H9 (cell line): ENCODE measurements at regions not wholly inside any gene's neighbourhood (a gene's known extent, or its start where the extent isn't known, plus 50 kb on each side); places are given as distances from the start of the nearest gene placed in this dataset.

Source experiments
- DNase-seq: peaks from one replicate; pipeline ENCODE4 v3.0.0-alpha.2; 2017
- H2AFZ ChIP-seq: one replicate; pipeline ENCODE4 v1.6.1; 2013; ENCODE audit warnings: mild to moderate bottlenecking, low read length, control low read depth, moderate library complexity
- H2AK5ac ChIP-seq: 2 replicates; pipeline ENCODE4 v1.6.1; 2013; ENCODE audit warnings: low read length, control low read depth, mixed read lengths; ENCODE audit not compliant: insufficient read length
- H2BK120ac ChIP-seq: one replicate; pipeline ENCODE4 v1.6.1; 2013; ENCODE audit warnings: low read depth, mild to moderate bottlenecking, low read length, control low read depth, inconsistent platforms; ENCODE audit not compliant: poor library complexity, severe bottlenecking
- H2BK12ac ChIP-seq: 2 replicates; pipeline ENCODE4 v1.6.1; 2013; ENCODE audit warnings: low read length, control low read depth, mixed read lengths, low read depth; ENCODE audit not compliant: insufficient read length
- H2BK15ac ChIP-seq: 2 replicates; pipeline ENCODE4 v1.6.1; 2013; ENCODE audit warnings: low read depth, low read length, control low read depth
- H2BK20ac ChIP-seq: one replicate; pipeline ENCODE4 v1.6.1; 2013; ENCODE audit warnings: low read depth, mild to moderate bottlenecking, low read length, control low read depth, inconsistent platforms; ENCODE audit not compliant: poor library complexity, severe bottlenecking
- H2BK5ac ChIP-seq: 2 replicates; pipeline ENCODE4 v1.6.1; 2013; ENCODE audit warnings: low read length, control low read depth, mixed read lengths; ENCODE audit not compliant: insufficient read length
- H3K14ac ChIP-seq: 2 replicates; pipeline ENCODE4 v1.6.1; 2013; ENCODE audit warnings: low read length, control low read depth; ENCODE audit not compliant: insufficient read depth
- H3K18ac ChIP-seq: 2 replicates; pipeline ENCODE4 v1.6.1; 2013; ENCODE audit warnings: low read depth, mild to moderate bottlenecking, mixed read lengths, low read length, control low read depth; ENCODE audit not compliant: insufficient read length
- H3K23ac ChIP-seq: 2 replicates; pipeline ENCODE4 v1.6.1; 2013; ENCODE audit warnings: low read length, control low read depth, mixed read lengths, low read depth; ENCODE audit not compliant: insufficient read length
- H3K23me2 ChIP-seq: 2 replicates; pipeline ENCODE4 v1.6.1; 2013; ENCODE audit warnings: low read depth, mild to moderate bottlenecking, mixed read lengths, low read length, control low read depth; ENCODE audit not compliant: insufficient read length, poor library complexity, severe bottlenecking
- H3K27ac ChIP-seq: 2 replicates; pipeline ENCODE4 v1.5.1; 2013; ENCODE audit warnings: low read length, control low read depth, mixed read lengths, low read depth; ENCODE audit not compliant: insufficient read length
- H3K27me3 ChIP-seq: 2 replicates; pipeline ENCODE4 v1.6.1; 2013; ENCODE audit warnings: low read length, control low read depth, inconsistent platforms; ENCODE audit not compliant: insufficient read depth
- H3K4ac ChIP-seq: 2 replicates; pipeline ENCODE4 v1.6.1; 2013; ENCODE audit warnings: low read depth, mild to moderate bottlenecking, control low read depth, inconsistent platforms, low read length, moderate library complexity
- H3K4me1 ChIP-seq: 2 replicates; pipeline ENCODE4 v1.6.1; 2013; ENCODE audit warnings: low read length, control low read depth, inconsistent platforms; ENCODE audit not compliant: insufficient read depth
- H3K4me2 ChIP-seq: 2 replicates; pipeline ENCODE4 v1.6.1; 2013; ENCODE audit warnings: low read length, control low read depth, mixed read lengths; ENCODE audit not compliant: insufficient read length, insufficient read depth
- H3K56ac ChIP-seq: 2 replicates; pipeline ENCODE4 v1.6.1; 2013; ENCODE audit warnings: low read depth, mild to moderate bottlenecking, mixed read lengths, low read length, control low read depth; ENCODE audit not compliant: insufficient read length
- H3K79me1 ChIP-seq: 2 replicates; pipeline ENCODE4 v1.6.1; 2013; ENCODE audit warnings: low read depth, mild to moderate bottlenecking, moderate library complexity, low read length, control low read depth, inconsistent platforms; ENCODE audit not compliant: insufficient read depth, poor library complexity, severe bottlenecking
- H3K79me2 ChIP-seq: 2 replicates; pipeline ENCODE4 v1.6.1; 2013; ENCODE audit warnings: low read length, control low read depth, inconsistent platforms; ENCODE audit not compliant: insufficient read depth
- H3K9ac ChIP-seq: 2 replicates; pipeline ENCODE4 v1.6.1; 2013; ENCODE audit warnings: low read length, control low read depth, mixed read lengths; ENCODE audit not compliant: insufficient read length; ENCODE audit errors: extremely low read depth
- H3K9me3 ChIP-seq: one replicate; pipeline ENCODE4 v1.6.1; 2013; ENCODE audit warnings: low read depth, low read length, inconsistent platforms; ENCODE audit not compliant: control insufficient read depth
- H3T11ph ChIP-seq: one replicate; pipeline ENCODE4 v1.6.1; 2013; ENCODE audit warnings: mild to moderate bottlenecking, low read length, control low read depth, inconsistent platforms
- H4K20me1 ChIP-seq: one replicate; pipeline ENCODE4 v1.6.1; 2013; ENCODE audit not compliant: control insufficient read depth, insufficient read length, insufficient read depth
- H4K5ac ChIP-seq: 2 replicates; pipeline ENCODE4 v1.6.1; 2013; ENCODE audit warnings: low read depth, mild to moderate bottlenecking, mixed read lengths, low read length, control low read depth; ENCODE audit not compliant: insufficient read length
- H4K8ac ChIP-seq: replicated peaks from 2 replicates; pipeline ENCODE4 v1.6.1; 2013; ENCODE audit warnings: low read length, control low read depth, mixed read lengths, low read depth; ENCODE audit not compliant: insufficient read length
- H4K91ac ChIP-seq: 2 replicates; pipeline ENCODE4 v1.6.1; 2013; ENCODE audit warnings: low read depth, mild to moderate bottlenecking, moderate library complexity, mixed read lengths, low read length, control low read depth; ENCODE audit not compliant: insufficient read length
- H3K27ac Mint-ChIP-seq, 3 experiments: 2 replicates in 2 of 3; 3 replicates in 1 of 3; pipeline ENCODE4 v1.8.0; 2020 to 2021; ENCODE audit warnings: mixed read lengths in 3 of 3, mild to moderate bottlenecking in 1 of 3, moderate library complexity in 1 of 3
- H3K27me3 Mint-ChIP-seq: 2 replicates; pipeline ENCODE4 v1.8.0; 2021; ENCODE audit warnings: low read depth, mild to moderate bottlenecking, moderate library complexity, mixed read lengths
- H3K36me3 Mint-ChIP-seq, 3 experiments: 2 replicates in 2 of 3; 3 replicates in 1 of 3; pipeline ENCODE4 v1.8.0; 2020 to 2021; ENCODE audit warnings: low read depth in 3 of 3, mixed read lengths in 3 of 3; ENCODE audit not compliant: insufficient read depth in 1 of 3
- H3K4me1 Mint-ChIP-seq, 2 experiments: 2 replicates each; pipeline ENCODE4 v1.8.0; 2020; ENCODE audit warnings: mixed read lengths in 2 of 2
- H3K4me3 Mint-ChIP-seq, 2 experiments: 2 replicates in 1 of 2; 3 replicates in 1 of 2; pipeline ENCODE4 v1.8.0; 2020 to 2021; ENCODE audit warnings: mild to moderate bottlenecking in 2 of 2, mixed read lengths in 2 of 2, moderate library complexity in 1 of 2
- H3K9me3 Mint-ChIP-seq, 2 experiments: 2 replicates in 1 of 2; 3 replicates in 1 of 2; pipeline ENCODE4 v1.8.0; 2020; ENCODE audit warnings: mild to moderate bottlenecking in 2 of 2, mixed read lengths in 2 of 2, moderate library complexity in 1 of 2
- WGBS: extraction: QIAGEN DNeasy Blood & Tissue Kit; methylation state at CpG from one replicate; pipeline ENCODE4 v1.1.7; 2013; ENCODE audit warnings: missing lambda C conversion rate, low lambda C conversion rate, mixed read lengths; ENCODE audit not compliant: insufficient read length; ENCODE audit errors: extremely low coverage; 5-methylcytosine and 5-hydroxymethylcytosine counted together
- TF ChIP-seq, protein P1 (sequence below): fragments of 200-600 bp; sonication (generic); conservative IDR thresholded peaks from 3 replicates; pipeline ENCODE4 v1.8.0; 2021; ENCODE audit warnings: antibody characterized with exemption, mild to moderate bottlenecking

DNA sequence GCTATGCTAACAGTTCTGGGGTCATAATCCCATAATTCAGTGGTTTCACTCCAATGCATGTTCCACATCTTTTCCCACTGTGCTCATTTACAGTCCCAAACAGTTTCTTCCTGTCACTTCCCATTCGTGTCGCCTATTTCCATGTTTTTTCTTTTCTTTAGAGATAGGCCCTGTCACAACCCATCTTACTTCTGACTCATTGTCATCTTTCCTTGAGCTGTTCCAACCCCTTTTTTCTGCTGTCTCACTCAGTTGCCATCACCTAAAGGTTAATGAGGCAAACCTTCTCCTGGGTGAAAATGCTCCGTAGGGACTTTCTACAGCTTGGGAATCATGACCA lies 814.5 kb downstream of the VGLL3 start:
- Histone ChIP-seq H3K4me2 (peak overlapping the region; percentile 24), H4K8ac (no peak overlapping the region), H2BK15ac (no peak overlapping the region), H3K79me1 (no peaks in the 10 kb centered on the region), H3K4ac (no peak overlapping the region), H3K56ac (no peak overlapping the region), H2AK5ac (peak overlapping the region; percentile 55), H3K23ac (no peak overlapping the region), H2BK120ac (no peak overlapping the region), H3K9ac (no peak overlapping the region), H2AFZ (peak overlapping the region; percentile 50), H3T11ph (no peak overlapping the region), H3K27me3 (no peaks in the 10 kb centered on the region), H2BK12ac (no peak overlapping the region), H4K20me1 (no peaks in the 10 kb centered on the region), H4K91ac (no peak overlapping the region), H3K79me2 (no peaks in the 10 kb centered on the region), H2BK20ac (no peak overlapping the region), H3K9me3 (no peaks in the 10 kb centered on the region), H4K5ac (no peak overlapping the region), H3K23me2 (no peaks in the 10 kb centered on the region), H3K4me1 (peaks cover 21% of the 10 kb centered on the region; the same call in 1 of the 2 replicates), H3K14ac (no peak overlapping the region), H3K27ac (peak overlapping the region; percentile 67), H3K18ac (no peak overlapping the region), H2BK5ac (no peak overlapping the region)
- Mint-ChIP-seq H3K9me3 (no peaks in the 10 kb centered on the region), H3K27ac (peak overlapping the region; percentile 36 to 99 (median 98); a peak in 6 of 7 replicates), H3K4me3 (no peak overlapping the region), H3K4me1 (peaks cover 58 to 59% of the 10 kb centered on the region in 2 experiments), H3K36me3 (no peaks in the 10 kb centered on the region), H3K27me3 (peaks cover 2% of the 10 kb centered on the region)
- WGBS, result no CpG with 5 or more reads among the region's 3 CpGs
- TF ChIP-seq, protein P1, sequence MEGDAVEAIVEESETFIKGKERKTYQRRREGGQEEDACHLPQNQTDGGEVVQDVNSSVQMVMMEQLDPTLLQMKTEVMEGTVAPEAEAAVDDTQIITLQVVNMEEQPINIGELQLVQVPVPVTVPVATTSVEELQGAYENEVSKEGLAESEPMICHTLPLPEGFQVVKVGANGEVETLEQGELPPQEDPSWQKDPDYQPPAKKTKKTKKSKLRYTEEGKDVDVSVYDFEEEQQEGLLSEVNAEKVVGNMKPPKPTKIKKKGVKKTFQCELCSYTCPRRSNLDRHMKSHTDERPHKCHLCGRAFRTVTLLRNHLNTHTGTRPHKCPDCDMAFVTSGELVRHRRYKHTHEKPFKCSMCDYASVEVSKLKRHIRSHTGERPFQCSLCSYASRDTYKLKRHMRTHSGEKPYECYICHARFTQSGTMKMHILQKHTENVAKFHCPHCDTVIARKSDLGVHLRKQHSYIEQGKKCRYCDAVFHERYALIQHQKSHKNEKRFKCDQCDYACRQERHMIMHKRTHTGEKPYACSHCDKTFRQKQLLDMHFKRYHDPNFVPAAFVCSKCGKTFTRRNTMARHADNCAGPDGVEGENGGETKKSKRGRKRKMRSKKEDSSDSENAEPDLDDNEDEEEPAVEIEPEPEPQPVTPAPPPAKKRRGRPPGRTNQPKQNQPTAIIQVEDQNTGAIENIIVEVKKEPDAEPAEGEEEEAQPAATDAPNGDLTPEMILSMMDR, result no peak
- no peak for DNase-seq
